GM19452 (cell line): ENCODE measurements at regions not wholly inside any gene's neighbourhood (a gene's known extent, or its start where the extent isn't known, plus 50 kb on each side); places are given as distances from the start of the nearest gene placed in this dataset.

Experiments used
- ATAC-seq: cut with Tn5 transposase; IDR thresholded peaks from one replicate; pipeline ENCODE4 v1.9.1; 2021; ENCODE audit not compliant: unreplicated experiment

GRCh38 chr6:81484251-81484650 is 268.2 kb downstream of the TENT5A start:
- no peak for ATAC-seq

- ATAC-seq: no peak
These were observed 272.3 kb downstream of the TENT5A start for GRCh38 chr6:81480139-81480538.

- ATAC-seq: no peak
These were observed 275.6 kb downstream of the TENT5A start for GRCh38 chr6:81476881-81477280.

GRCh38 chr6:81475646-81476045 is 276.8 kb downstream of the TENT5A start:
- no peak for ATAC-seq

- ATAC-seq: no peak
These were observed 286.6 kb downstream of the TENT5A start for GRCh38 chr6:81465859-81466258.

- ATAC-seq: no peak
These were observed 296.1 kb downstream of the TENT5A start for GRCh38 chr6:81456416-81456815.

GRCh38 chr6:81455641-81456040 is 296.8 kb downstream of the TENT5A start:
- no peak for ATAC-seq

- peak; percentile 94 for ATAC-seq
These were observed 300.7 kb downstream of the TENT5A start for GRCh38 chr6:81451787-81452186.

GRCh38 chr6:81450180-81450579 is 302.3 kb downstream of the TENT5A start:
- ATAC-seq: no peak

- no peak for ATAC-seq
These were observed 306.0 kb downstream of the TENT5A start for GRCh38 chr6:81446509-81446908.

GRCh38 chr6:81439417-81439816 is 313.1 kb downstream of the TENT5A start:
- no peak for ATAC-seq

- ATAC-seq: no peak
These were observed 315.5 kb downstream of the TENT5A start for GRCh38 chr6:81436990-81437389.

- ATAC-seq: no peak
These were observed 339.2 kb downstream of the TENT5A start for GRCh38 chr6:81413306-81413705.

GRCh38 chr6:81401970-81402690 is 350.4 kb downstream of the TENT5A start:
- no peak for ATAC-seq

GRCh38 chr6:81396916-81397315 is 355.6 kb downstream of the TENT5A start:
- ATAC-seq: no peak

GRCh38 chr6:81387163-81387562 is 365.3 kb downstream of the TENT5A start:
- ATAC-seq: no peak

- ATAC-seq: no peak
These were observed 367.6 kb downstream of the TENT5A start for GRCh38 chr6:81384921-81385320.

GRCh38 chr6:81383472-81383871 is 369.0 kb downstream of the TENT5A start:
- no peak for ATAC-seq

- no peak for ATAC-seq
These were observed 369.6 kb downstream of the TENT5A start for GRCh38 chr6:81382852-81383251.

GRCh38 chr6:81381382-81381916 is 371.0 kb downstream of the TENT5A start:
- ATAC-seq: no peak

- no peak for ATAC-seq
These were observed 371.7 kb downstream of the TENT5A start for GRCh38 chr6:81380718-81381338.

- no peak for ATAC-seq
These were observed 375.7 kb downstream of the TENT5A start for GRCh38 chr6:81376745-81377144.
